Loucy (cell line): ENCODE measurements at regions not wholly inside any gene's neighbourhood (a gene's known extent, or its start where the extent isn't known, plus 50 kb on each side); places are given as distances from the start of the nearest gene placed in this dataset.

Experiments used
- EZH2phosphoT487 ChIP-seq: fragments of 200-600 bp; IDR thresholded peaks from 2 replicates; pipeline ENCODE4 v1.6.1; 2018; ENCODE audit warnings: antibody characterized with exemption, mild to moderate bottlenecking, moderate library complexity, borderline replicate concordance
- TF ChIP-seq, protein P1 (sequence below): fragments of 200-600 bp; sonication (generic); conservative IDR thresholded peaks from 2 replicates; pipeline ENCODE4 v1.5.1; 2014; ENCODE audit warnings: mild to moderate bottlenecking, antibody characterized with exemption, low read length

DNA sequence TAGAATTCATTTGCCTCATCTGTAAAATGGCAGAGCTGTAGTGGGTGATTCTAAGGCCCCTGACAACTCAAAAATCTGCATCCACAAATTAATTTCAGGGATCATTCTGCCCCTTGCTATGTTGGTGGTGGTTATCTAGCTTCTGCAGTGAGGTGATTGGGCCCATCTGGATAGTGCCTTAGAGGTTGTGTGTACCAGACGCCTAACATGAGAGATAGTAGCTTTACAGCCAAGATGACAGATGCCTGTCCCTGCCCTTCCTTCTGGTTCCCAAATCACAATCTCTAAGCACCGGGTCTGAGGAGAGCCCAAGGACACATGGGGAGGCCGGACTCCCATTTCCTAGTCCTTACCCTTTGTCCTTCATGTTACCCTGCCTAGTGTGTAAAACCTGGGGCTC is 51.1 kb upstream of the TNP1 start:
- TF ChIP-seq, protein P1, sequence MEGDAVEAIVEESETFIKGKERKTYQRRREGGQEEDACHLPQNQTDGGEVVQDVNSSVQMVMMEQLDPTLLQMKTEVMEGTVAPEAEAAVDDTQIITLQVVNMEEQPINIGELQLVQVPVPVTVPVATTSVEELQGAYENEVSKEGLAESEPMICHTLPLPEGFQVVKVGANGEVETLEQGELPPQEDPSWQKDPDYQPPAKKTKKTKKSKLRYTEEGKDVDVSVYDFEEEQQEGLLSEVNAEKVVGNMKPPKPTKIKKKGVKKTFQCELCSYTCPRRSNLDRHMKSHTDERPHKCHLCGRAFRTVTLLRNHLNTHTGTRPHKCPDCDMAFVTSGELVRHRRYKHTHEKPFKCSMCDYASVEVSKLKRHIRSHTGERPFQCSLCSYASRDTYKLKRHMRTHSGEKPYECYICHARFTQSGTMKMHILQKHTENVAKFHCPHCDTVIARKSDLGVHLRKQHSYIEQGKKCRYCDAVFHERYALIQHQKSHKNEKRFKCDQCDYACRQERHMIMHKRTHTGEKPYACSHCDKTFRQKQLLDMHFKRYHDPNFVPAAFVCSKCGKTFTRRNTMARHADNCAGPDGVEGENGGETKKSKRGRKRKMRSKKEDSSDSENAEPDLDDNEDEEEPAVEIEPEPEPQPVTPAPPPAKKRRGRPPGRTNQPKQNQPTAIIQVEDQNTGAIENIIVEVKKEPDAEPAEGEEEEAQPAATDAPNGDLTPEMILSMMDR = no peak
- TF ChIP-seq EZH2phosphoT487 = no peak
